HCT116 (cell line): ENCODE measurements at regions not wholly inside any gene's neighbourhood (a gene's known extent, or its start where the extent isn't known, plus 50 kb on each side); places are given as distances from the start of the nearest gene placed in this dataset.

Experiments used
- ATAC-seq: fragments of 200-7000 bp; cut with Tn5 transposase; 2 replicates; pipeline ENCODE4 v1.9.1; 2020; ENCODE audit warnings: mild to moderate bottlenecking, moderate library complexity
- BruUV-seq: library from RNA; stranded (reverse); fragments of 400-500 nt; replicated peaks from 2 replicates; lab custom pipeline; 2021; lab: Mats Ljungman, UMichigan
- CTCF ChIA-PET: fragments of 300-600 bp; sonication (Branson Sonifier 250); formaldehyde crosslinking; loops from one replicate; lab custom pipeline; 2021; ENCODE audit warnings: antibody characterized with exemption; lab: Charles Lee
- POLR2A ChIA-PET: fragments of 300-600, 350-600 bp; sonication (Branson Sonifier 250); formaldehyde crosslinking; loops from one replicate; lab custom pipeline; 2021; ENCODE audit warnings: antibody characterized with exemption; lab: Charles Lee
- RAD21 ChIA-PET, 2 experiments: fragments of 300-600 bp; sonication (Branson Sonifier 250); formaldehyde crosslinking; loops; one replicate each; lab custom pipeline; 2023; ENCODE audit warnings: low total read pairs in 2 of 2; ENCODE audit not compliant: uncharacterized antibody in 2 of 2, unreplicated experiment in 2 of 2, low non-redundant PET in 1 of 2; lab: Charles Lee
- DNase-seq: peaks from one replicate; pipeline ENCODE4 v3.0.0-alpha.2; 2010; ENCODE audit warnings: low read depth, low spot score
- H2AFZ ChIP-seq: fragments of 200-600 bp; shearing (Covaris generic), sonication (generic); 2 replicates; pipeline ENCODE4 v1.6.1; 2017; ENCODE audit warnings: low read depth, mixed run types, mixed read lengths, antibody characterized with exemption, low read length; ENCODE audit not compliant: poor library complexity, severe bottlenecking
- H3K27ac ChIP-seq: 2 replicates; pipeline ENCODE4 v1.5.1; 2012; ENCODE audit warnings: low read depth, low read length
- H3K27me3 ChIP-seq: fragments of 200-600 bp; sonication (generic); 2 replicates; pipeline ENCODE4 v1.6.1; 2016; ENCODE audit warnings: mixed run types, low read length, mixed read lengths; ENCODE audit not compliant: insufficient read depth
- H3K36me3 ChIP-seq, 2 experiments: fragments of 200-500 bp in 1 of 2; fragments of 200-600 bp in 1 of 2; sonication (Bioruptor generic) in 1 of 2; sonication (generic) in 1 of 2; 2 replicates each; pipeline versions ENCODE4 v1.5.1 to v1.6.1; 2014 to 2016; ENCODE audit warnings: low read length in 2 of 2, inconsistent platforms in 1 of 2, mixed read lengths in 1 of 2, mixed run types in 1 of 2; ENCODE audit not compliant: insufficient read depth in 2 of 2, control insufficient read depth in 1 of 2
- H3K4me1 ChIP-seq, 2 experiments: fragments of 200-600 bp in 1 of 2; sonication (generic) in 1 of 2; 2 replicates each; pipeline versions ENCODE4 v1.5.1 to v1.6.1; 2012 to 2017; ENCODE audit warnings: low read length in 2 of 2, inconsistent platforms in 1 of 2, mild to moderate bottlenecking in 1 of 2, mixed read lengths in 1 of 2, mixed run types in 1 of 2, moderate library complexity in 1 of 2; ENCODE audit not compliant: insufficient read depth in 2 of 2, control insufficient read depth in 1 of 2
- H3K4me2 ChIP-seq: fragments of 200-600 bp; sonication (generic); 2 replicates; pipeline ENCODE4 v1.6.1; 2017; ENCODE audit warnings: mixed run types, low read length, mixed read lengths
- H3K4me3 ChIP-seq, 2 experiments: fragments of 200-600 bp in 1 of 2; sonication (generic) in 1 of 2; replicated peaks in 1 of 2; 2 replicates each; pipeline ENCODE4 v1.5.1; 2011 to 2016; ENCODE audit warnings: low read length in 2 of 2, control low read depth in 1 of 2, low read depth in 1 of 2, mild to moderate bottlenecking in 1 of 2, mixed read lengths in 1 of 2, mixed run types in 1 of 2
- H3K79me2 ChIP-seq: fragments of 200-600 bp; sonication (generic); 2 replicates; pipeline ENCODE4 v1.6.1; 2017; ENCODE audit warnings: mild to moderate bottlenecking, mixed run types, low read length, moderate library complexity, mixed read lengths; ENCODE audit not compliant: insufficient read depth
- H3K9ac ChIP-seq: fragments of 200-600 bp; sonication (generic); 2 replicates; pipeline ENCODE4 v1.6.1; 2016; ENCODE audit warnings: low read length, mixed read lengths
- H3K9me2 ChIP-seq: fragments of 200-600 bp; sonication (generic), shearing (Covaris generic); 2 replicates; pipeline ENCODE4 v1.6.1; 2017; ENCODE audit warnings: mixed run types, mild to moderate bottlenecking, moderate library complexity; ENCODE audit not compliant: insufficient read depth
- H3K9me3 ChIP-seq, 2 experiments: fragments of 200-500 bp in 1 of 2; fragments of 200-600 bp in 1 of 2; sonication (Bioruptor generic) in 1 of 2; sonication (generic) in 1 of 2; 2 replicates each; pipeline ENCODE4 v1.6.1; 2014 to 2017; ENCODE audit warnings: low read length in 2 of 2, mixed read lengths in 2 of 2, inconsistent platforms in 1 of 2, low read depth in 1 of 2, mild to moderate bottlenecking in 1 of 2, mixed run types in 1 of 2, moderate library complexity in 1 of 2; ENCODE audit not compliant: control insufficient read depth in 1 of 2, insufficient read depth in 1 of 2
- H4K20me1 ChIP-seq: fragments of 200-600 bp; sonication (generic), shearing (Covaris generic); 2 replicates; pipeline ENCODE4 v1.6.1; 2017; ENCODE audit warnings: mixed run types, mild to moderate bottlenecking, moderate library complexity; ENCODE audit not compliant: insufficient read depth
- CBX3 ChIP-seq: IDR thresholded peaks from 2 replicates; pipeline ENCODE4 v1.6.1; 2012; ENCODE audit warnings: low read depth
- CEBPB ChIP-seq: IDR thresholded peaks from 2 replicates; pipeline ENCODE4 v1.6.1; 2012; ENCODE audit warnings: low read depth
- CTCF ChIP-seq, 3 experiments: fragments of 200-600 bp in 1 of 3; sonication (generic) in 1 of 3; IDR thresholded peaks in 2 of 3; conservative IDR thresholded peaks in 1 of 3; 2 replicates each; pipeline ENCODE4 v1.5.1; 2012 to 2017; ENCODE audit warnings: low read depth in 2 of 3, low read length in 2 of 3, antibody characterized with exemption in 1 of 3, borderline replicate concordance in 1 of 3, control low read depth in 1 of 3, mild to moderate bottlenecking in 1 of 3, mixed read lengths in 1 of 3, mixed run types in 1 of 3, moderate library complexity in 1 of 3; ENCODE audit not compliant: insufficient read depth in 1 of 3
- ELF1 ChIP-seq: IDR thresholded peaks from 2 replicates; pipeline ENCODE4 v1.6.1; 2012; ENCODE audit warnings: low read depth, borderline replicate concordance
- EZH2phosphoT487 ChIP-seq: fragments of 200-600 bp; IDR thresholded peaks from 2 replicates; pipeline ENCODE4 v1.6.1; 2018; ENCODE audit warnings: antibody characterized with exemption, borderline replicate concordance
- FOSL1 ChIP-seq: IDR thresholded peaks from 2 replicates; pipeline ENCODE4 v1.6.1; 2012; ENCODE audit warnings: low read depth
- SP1 ChIP-seq: IDR thresholded peaks from 2 replicates; pipeline ENCODE4 v1.6.1; 2012; ENCODE audit warnings: low read depth
- SRF ChIP-seq: IDR thresholded peaks from 2 replicates; pipeline ENCODE4 v1.6.1; 2012; ENCODE audit warnings: low read depth
- YY1 ChIP-seq: IDR thresholded peaks from 2 replicates; pipeline ENCODE4 v1.6.1; 2011; ENCODE audit warnings: low read length, low read depth, moderate library complexity, mild to moderate bottlenecking; ENCODE audit not compliant: insufficient replicate concordance; ENCODE audit errors: extremely low read depth
- ZNF274 ChIP-seq: fragments of 200-500 bp; sonication (Bioruptor generic); IDR thresholded peaks from 2 replicates; pipeline ENCODE4 v1.6.1; 2014; ENCODE audit warnings: mild to moderate bottlenecking, low read depth, low read length, inconsistent platforms
- intact Hi-C: fragments of 100-400 bp; cut with micrococcal nuclease; formaldehyde crosslinking; loops from 2 replicates; pipeline ENCODE4 v1.10.0; 2022
- TF ChIP-seq, protein P1 (sequence below): IDR thresholded peaks from 2 replicates; pipeline ENCODE4 v1.6.1; 2012; ENCODE audit warnings: low read depth
- TF ChIP-seq, protein P2 (sequence below): IDR thresholded peaks from 2 replicates; pipeline ENCODE4 v1.6.1; 2012
- TF ChIP-seq, protein P3 (sequence below): IDR thresholded peaks from 2 replicates; pipeline ENCODE4 v1.6.1; 2012

DNA sequence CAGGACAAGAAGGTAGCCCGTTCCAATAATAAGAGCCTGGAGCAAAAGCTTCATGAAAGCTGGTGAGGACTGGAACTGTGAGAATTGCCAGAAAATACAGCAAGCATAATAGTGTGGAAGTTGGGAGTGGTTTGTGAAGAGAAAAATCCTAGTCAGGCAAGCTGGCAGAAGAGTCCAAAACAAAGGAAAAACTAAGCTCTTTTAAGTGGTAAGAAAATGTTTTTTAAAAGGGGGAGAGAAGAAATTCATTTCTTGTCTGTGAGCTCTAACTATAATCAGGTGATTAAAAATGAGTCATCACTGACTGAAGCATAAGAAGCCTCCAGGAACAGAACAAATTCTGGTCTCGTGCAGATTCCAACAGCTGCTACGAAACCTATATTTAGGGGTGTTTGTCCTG is 102.6 kb downstream of the CAAP1 start:
- no peak for DNase-seq
- H3K4me3 ChIP-seq, result no peak overlapping the region
- CTCF ChIA-PET, result no interaction called here
- H3K79me2 ChIP-seq, result no peaks in the 10 kb centered on the region
- no peak overlapping the region for H2AFZ ChIP-seq
- H4K20me1 ChIP-seq, result no peaks in the 10 kb centered on the region
- intact Hi-C loops, result no loop called here
- no TSS peak for BruUV-seq
- no peaks in the 10 kb centered on the region for H3K27me3 ChIP-seq
- no peak overlapping the region for H3K27ac ChIP-seq
- H3K4me1 ChIP-seq, result no peaks in the 10 kb centered on the region
- H3K36me3 ChIP-seq, result no peaks in the 10 kb centered on the region
- ATAC-seq, result no peak
- no peaks in the 10 kb centered on the region for H3K9me3 ChIP-seq
- POLR2A ChIA-PET, result no interaction called here
- no peak overlapping the region for H3K9ac ChIP-seq
- RAD21 ChIA-PET, result no interaction called here
- H3K4me2 ChIP-seq, result no peak overlapping the region
- TF ChIP-seq SRF, result no peak
- TF ChIP-seq, all 23 proteins: peak for 0
- H3K9me2 ChIP-seq, result no peaks in the 10 kb centered on the region

DNA sequence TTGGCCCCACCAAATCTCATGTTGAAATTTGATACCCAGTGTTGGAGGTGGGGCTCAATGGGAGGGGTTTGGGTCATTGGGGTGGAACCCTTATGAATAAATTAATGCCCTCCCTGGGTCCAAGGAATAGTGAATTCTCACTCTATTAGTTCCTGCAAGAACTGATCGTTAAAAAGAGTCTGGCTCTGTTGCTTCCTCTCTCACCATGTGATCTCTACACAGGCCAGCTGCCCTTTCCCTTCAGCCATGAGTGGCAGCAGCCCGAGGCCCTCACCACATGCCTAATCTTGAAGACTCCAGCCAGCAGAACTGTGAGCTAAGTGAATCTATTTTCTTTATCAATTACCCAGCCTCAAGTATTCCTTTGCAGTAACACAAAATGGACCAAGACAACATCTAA is 106.0 kb downstream of the CAAP1 start:
- H3K79me2 ChIP-seq, result no peaks in the 10 kb centered on the region
- H3K9me3 ChIP-seq, result no peaks in the 10 kb centered on the region
- ChIA-PET CTCF (no interaction called here), POLR2A (no interaction called here), RAD21 (no interaction called here)
- no peak overlapping the region for H3K9ac ChIP-seq
- ATAC-seq (no peak), DNase-seq (no peak)
- intact Hi-C loops, result no loop called here
- no peak overlapping the region for H3K4me2 ChIP-seq
- H3K9me2 ChIP-seq, result no peaks in the 10 kb centered on the region
- H3K4me3 ChIP-seq, result no peak overlapping the region
- no peaks in the 10 kb centered on the region for H3K4me1 ChIP-seq
- H3K27me3 ChIP-seq, result no peaks in the 10 kb centered on the region
- BruUV-seq, result no TSS peak
- no peak overlapping the region for H2AFZ ChIP-seq
- no peaks in the 10 kb centered on the region for H3K36me3 ChIP-seq
- H3K27ac ChIP-seq, result no peak overlapping the region
- H4K20me1 ChIP-seq, result no peaks in the 10 kb centered on the region
- TF ChIP-seq, protein P1, sequence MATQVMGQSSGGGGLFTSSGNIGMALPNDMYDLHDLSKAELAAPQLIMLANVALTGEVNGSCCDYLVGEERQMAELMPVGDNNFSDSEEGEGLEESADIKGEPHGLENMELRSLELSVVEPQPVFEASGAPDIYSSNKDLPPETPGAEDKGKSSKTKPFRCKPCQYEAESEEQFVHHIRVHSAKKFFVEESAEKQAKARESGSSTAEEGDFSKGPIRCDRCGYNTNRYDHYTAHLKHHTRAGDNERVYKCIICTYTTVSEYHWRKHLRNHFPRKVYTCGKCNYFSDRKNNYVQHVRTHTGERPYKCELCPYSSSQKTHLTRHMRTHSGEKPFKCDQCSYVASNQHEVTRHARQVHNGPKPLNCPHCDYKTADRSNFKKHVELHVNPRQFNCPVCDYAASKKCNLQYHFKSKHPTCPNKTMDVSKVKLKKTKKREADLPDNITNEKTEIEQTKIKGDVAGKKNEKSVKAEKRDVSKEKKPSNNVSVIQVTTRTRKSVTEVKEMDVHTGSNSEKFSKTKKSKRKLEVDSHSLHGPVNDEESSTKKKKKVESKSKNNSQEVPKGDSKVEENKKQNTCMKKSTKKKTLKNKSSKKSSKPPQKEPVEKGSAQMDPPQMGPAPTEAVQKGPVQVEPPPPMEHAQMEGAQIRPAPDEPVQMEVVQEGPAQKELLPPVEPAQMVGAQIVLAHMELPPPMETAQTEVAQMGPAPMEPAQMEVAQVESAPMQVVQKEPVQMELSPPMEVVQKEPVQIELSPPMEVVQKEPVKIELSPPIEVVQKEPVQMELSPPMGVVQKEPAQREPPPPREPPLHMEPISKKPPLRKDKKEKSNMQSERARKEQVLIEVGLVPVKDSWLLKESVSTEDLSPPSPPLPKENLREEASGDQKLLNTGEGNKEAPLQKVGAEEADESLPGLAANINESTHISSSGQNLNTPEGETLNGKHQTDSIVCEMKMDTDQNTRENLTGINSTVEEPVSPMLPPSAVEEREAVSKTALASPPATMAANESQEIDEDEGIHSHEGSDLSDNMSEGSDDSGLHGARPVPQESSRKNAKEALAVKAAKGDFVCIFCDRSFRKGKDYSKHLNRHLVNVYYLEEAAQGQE, result no peak
- TF ChIP-seq CBX3, result no peak
- TF ChIP-seq EZH2phosphoT487, result no peak
- TF ChIP-seq, protein P2, sequence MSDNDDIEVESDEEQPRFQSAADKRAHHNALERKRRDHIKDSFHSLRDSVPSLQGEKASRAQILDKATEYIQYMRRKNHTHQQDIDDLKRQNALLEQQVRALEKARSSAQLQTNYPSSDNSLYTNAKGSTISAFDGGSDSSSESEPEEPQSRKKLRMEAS, result no peak
- no peak for TF ChIP-seq YY1
- TF ChIP-seq SP1, result no peak
- TF ChIP-seq ELF1, result no peak
- TF ChIP-seq CEBPB, result no peak
- no peak for TF ChIP-seq FOSL1
- TF ChIP-seq CTCF (IDR thresholded peaks at IDR 0.05 in 2 of 3, conservative IDR thresholded peaks at IDR 0.05 in 1 of 3; ENCODE audit: borderline replicate concordance in 1 of 3, insufficient read depth in 1 of 3, low read depth in 2 of 3, low read length in 2 of 3), result no peak
- TF ChIP-seq ZNF274, result no peak
- TF ChIP-seq, protein P3, sequence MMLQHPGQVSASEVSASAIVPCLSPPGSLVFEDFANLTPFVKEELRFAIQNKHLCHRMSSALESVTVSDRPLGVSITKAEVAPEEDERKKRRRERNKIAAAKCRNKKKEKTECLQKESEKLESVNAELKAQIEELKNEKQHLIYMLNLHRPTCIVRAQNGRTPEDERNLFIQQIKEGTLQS, result no peak
